NCI-H345 (cell line): ENCODE measurements at regions not wholly inside any gene's neighbourhood (a gene's known extent, or its start where the extent isn't known, plus 50 kb on each side); places are given as distances from the start of the nearest gene placed in this dataset.

Experiments used
- DNase-seq: peaks from one replicate; lab custom pipeline; 2025; lab: John Stamatoyannopoulos, UW

DNA sequence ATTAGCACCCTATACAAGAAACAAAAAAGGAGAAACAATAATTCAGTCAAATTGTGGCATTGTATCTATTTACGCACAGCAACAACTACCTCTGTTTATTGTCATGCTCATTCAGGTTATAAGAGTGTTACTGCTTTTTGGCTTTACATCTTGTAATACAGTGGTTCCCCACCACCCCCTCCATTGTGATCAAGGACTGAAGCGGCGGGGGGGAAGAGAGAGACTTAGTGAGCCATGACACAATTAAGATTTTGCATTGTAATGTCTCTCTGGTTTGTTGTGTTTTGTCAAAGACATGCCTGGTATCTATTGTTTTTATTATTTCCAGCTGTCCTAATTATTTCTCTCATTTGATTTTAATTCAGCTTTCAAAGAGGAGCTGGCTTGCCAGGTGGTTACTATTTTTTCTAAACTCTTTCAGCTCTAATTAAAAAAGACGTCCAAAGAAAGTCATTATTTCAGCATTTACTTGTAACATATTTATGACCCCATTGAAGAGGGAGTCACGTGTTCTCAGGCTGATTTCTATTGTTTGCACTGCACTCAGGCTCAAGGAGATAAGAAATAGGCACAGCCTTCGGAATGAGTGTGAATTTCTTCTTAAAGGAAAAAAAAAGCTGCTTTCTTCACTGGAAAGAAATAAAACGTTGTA, 234.4 kb upstream of the TBL1XR1 start:
- DNase-seq: peak; percentile 5

DNA sequence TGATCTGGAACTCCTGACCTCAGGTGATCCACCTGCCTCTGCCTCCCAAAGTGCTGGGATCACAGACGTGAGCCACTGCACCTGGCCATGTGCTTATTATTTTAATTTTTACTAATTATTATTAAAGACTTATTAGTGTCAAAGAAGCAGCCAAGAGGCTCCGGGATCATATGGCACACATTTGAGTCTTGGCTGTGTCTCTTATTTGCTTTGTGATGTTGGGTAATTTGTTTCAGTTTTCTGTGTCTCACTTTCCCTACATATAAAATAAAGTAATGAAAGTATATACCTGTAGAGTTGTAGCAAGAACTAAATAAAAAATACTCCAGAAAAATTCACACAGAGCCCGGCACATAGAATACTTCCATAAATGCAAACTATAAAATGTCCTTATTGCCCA, 238.0 kb upstream of the TBL1XR1 start:
- no peak for DNase-seq

DNA sequence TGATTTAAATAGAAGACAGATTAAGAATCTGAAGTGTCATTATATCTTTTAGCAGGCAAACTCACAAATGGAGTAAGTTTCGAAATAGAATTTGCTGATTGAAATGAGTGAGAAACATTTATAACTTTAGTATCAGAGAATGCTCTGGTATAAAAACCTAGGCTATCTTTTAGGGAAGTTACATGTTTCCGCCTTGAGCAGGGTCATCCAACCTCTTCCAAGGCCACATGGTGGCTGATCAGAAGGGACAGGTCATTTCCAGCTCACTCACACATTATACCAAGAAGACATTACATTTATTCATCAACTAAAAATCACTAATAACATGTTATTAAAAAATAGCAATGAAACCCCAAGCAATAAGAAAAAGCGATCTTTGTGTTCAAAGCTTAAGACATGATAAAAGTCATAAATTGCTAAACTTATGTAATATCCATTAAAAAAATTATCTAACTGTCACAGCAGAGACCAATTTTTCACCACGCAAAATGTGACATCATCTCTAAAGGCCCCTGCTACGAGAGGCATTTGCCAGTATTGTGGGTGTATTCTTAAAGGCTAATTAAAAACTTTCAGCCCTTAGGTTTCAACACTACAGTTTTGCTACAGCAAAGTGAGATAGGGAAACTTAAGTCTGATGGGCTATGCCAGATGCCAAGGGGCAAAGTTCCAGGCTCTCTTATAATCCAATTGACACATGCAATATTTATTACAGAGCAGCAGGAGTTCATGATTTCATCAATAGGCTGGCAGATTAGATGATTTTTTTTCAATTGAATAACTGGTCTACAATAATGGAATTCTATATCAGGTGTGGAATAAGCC, 240.4 kb upstream of the TBL1XR1 start:
- DNase-seq: no peak

DNA sequence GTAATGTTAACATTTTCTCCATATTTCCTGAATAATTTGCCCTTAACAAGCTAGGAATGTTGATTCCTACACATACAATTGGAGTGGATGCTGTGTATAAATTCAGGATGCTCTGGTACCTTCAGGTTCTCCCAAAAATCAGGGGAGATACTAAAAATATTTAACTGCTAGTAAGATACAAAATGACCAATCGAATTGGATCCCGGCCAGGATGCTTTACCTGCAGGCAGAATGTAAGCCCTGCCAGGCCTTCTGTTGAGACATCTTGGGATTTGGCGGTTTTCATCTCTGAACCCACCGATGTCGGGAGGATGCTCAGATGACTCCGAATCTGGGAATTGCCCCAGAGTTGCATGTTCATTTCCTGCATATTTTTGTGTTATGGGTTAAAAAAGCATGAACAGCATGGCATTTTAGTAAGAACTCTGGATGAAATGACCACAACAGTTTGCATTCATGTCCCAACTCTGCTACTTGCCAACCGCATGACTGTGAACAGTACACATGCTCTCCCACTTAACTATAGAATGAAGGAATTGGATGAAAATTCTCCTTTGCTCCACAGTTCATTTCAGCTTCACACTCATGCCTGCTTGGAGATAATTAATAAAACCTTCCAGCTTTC, 241.4 kb upstream of the TBL1XR1 start:
- DNase-seq: no peak

DNA sequence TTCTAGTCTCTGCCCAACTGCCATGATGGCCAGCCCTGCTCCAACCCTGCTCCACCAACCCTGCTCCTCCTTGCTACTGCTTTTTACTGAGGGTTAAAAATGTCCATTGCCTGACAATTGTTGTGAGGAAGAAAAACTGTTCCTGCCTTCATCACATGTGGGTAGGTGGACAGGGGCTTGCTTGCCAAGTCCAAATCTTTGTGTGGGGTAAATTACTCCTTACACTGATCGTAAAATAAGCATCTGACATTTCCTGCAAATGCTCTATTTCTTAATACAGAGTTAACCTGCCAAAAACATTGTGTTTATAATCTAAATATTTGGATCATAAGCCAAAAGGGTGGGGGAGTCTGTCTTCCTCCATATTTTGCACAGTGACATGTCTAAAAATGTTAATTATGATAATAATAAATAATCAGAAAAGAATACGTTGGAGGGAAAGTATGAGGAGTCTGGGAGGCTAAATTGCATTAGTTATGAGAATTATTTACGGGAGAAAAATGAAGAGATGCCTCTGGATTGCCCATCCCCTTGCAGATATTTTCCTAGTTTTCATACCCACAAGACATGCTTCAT, 242.5 kb upstream of the TBL1XR1 start:
- no peak for DNase-seq

DNA sequence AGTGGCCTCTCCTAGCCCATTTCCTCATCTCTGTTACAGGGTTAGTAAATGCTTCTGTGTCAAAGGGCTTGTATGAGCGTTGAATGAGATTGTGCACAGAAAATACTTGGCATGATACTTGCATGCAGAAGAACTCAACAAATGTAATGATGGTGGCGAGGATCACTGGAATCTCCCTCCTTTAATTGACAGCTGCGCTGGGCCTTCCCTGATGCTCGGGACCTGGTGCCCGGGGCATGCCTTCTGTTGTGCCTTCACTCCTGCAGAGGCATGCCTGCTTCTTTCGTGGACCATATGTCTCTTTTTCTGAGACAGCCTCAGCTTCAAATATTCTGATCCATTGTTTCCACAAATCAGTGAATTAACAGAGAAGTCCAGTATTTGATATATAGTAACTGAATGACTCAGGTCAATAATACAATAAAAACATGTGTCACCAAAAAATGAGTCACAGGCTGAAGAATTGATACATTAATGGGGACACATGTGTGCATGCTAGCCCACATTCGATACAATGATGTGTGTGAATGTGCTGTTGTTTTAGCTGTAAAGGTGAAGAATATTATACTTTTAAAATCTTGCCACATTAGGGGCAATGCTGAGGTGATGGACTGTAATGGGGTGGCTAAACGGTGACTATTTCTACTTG, 243.3 kb upstream of the TBL1XR1 start:
- no peak for DNase-seq

DNA sequence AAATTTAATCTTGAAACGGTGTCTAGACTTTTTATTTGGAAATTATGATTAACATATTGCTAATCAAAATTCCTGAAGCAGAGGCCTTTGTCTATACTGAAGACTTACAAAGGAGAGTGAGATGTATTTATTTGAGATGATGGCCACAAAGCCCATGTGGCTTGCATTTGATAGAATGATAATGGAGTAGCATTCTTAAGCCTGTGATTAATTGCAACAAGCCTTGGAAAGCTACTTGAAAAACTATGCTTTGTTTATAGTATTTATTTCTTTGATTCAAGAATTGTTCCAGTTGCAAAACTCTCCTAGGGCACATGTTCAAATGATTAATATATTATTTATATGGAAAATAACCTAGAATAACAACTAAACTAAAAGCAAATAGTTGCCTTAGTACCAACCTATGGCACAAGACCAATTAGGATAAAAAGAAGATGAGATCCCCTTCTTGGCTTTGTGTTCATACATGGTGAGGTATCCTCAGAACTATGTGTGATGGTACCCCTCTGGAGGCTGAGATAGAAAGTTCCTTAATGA, 244.1 kb upstream of the TBL1XR1 start:
- DNase-seq: no peak

DNA sequence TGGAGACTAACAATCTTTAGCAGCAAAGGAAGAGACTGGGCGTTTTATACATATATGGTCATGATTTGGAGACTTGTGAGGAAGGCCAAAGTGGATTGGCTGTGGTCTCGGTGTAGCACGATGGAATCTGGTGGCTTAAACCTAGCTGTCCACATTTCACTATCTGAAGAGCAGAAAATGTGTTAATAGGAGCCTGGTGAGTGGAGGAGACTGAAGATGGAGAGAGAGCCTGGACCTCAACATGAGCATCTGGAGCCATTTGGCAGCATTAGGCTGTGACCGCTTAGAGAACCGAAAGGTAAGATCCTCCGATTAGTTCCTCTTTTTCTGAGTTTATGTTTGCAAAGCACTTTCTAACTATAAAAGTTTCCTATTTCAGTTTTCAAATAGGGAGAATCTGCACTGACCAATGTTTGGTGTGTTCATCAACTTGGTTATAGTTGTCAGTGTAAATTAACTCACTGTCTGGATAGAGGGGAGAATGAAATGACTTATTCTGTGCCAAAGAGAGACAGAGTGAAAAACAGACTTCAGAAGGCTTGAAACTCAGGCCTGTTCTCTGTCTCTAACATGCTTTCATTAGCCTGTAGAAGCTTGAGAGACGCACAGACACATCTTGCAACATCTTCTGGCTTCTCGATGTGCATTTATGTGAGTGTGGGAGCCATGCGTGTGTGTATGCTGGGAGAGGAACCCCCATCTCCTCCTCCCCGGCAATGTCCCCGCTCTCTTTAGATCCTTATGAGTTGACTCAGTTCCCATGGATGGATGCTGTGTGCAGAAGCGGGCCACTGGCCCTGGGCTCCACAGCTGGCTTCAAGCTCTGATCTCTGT, 244.7 kb upstream of the TBL1XR1 start:
- no peak for DNase-seq

DNA sequence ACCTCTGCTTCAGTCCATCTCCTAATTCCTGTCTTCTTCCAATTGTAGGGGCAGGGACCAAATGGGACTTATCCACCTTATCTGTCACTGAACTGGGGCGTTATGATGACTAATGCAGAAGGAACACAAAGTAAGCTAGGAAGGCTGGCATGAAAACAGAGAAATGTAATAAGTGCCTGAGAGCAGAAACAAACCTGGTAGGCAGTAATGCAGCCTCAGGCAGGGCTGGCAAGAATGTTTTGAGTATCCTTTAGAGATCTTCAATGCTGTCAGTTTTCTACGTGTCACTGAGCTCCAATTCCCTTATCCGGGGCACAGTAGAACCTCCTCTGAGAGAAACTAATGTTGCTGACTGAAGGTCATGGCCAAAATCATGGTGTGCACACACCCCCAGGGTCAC, 246.2 kb upstream of the TBL1XR1 start:
- no peak for DNase-seq

DNA sequence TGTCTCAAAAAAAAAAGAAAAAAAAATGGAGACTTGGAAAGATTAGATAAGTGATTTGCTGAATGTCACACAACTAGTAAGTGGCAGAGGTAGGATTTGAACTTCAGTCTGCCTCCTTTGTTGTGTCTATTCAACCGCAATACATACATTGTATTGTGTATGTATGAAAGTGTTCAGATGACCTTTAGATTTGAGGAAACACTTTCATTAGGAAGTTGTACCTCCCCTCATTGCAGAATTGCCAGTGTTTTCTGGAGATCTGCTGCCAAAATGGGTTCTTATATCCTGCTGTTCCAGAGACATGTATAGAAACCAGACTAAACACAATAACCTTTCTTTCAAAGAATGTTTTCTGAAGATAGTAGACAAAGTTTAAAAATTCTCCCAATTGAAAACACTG, 247.4 kb upstream of the TBL1XR1 start:
- DNase-seq: no peak

DNA sequence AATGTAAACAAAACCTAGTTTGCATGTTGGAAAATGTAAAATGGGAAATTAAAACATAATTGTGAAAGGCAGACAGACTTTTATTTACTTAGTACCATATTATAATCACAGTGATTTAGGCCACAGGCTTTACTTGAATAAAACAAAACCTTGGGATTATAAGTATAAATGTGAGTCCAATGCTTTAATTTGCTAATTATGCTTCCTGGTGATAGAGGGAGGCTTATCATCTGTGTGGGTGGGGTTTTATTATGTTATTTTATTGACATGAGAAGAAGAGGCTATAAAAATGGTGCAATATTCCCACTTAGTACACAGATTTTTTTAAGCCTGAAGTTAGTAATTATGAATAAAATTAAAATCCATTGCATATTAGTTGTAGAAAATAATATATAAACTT, 248.3 kb upstream of the TBL1XR1 start:
- DNase-seq: no peak

DNA sequence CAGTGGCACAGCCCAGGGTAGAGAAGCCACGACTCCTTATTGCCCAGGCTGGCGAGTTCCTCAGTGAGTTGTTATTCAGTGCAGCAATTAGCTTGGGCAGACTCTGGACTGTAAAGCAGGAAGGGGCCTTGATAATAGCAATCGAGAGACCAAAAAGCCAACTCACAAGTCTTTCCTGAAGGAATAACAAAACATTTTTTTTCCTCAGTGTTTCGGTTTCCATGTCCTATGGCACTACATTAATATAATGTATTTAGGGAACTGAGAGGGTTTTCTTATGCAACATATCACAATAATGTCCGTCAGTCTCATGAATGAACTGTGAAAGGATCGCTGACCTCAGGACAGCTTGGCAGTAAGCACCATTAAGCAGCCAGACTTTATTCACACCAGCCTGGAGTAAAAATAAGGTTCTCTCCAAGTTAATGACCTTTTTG, 248.9 kb upstream of the TBL1XR1 start:
- no peak for DNase-seq

DNA sequence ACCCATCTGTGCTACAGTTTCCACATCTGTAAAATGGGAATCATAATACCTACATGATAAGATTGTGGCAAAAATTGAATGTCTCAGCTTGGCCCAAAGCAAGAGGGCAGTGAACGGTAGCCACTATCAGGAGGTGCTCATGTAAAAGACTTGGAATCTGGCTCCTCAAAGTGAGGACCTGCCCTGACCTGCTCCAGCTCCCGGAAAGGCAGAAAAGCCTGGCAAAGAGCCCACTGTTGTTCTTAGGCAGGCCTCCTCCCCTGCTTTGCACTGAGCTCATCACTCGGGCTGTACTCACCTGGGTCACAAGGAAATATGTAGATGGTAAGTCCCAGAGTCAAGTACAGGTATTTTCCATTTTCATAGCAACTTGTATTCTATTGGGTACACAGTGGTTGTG, 250.7 kb upstream of the TBL1XR1 start:
- peak; percentile 0 for DNase-seq

DNA sequence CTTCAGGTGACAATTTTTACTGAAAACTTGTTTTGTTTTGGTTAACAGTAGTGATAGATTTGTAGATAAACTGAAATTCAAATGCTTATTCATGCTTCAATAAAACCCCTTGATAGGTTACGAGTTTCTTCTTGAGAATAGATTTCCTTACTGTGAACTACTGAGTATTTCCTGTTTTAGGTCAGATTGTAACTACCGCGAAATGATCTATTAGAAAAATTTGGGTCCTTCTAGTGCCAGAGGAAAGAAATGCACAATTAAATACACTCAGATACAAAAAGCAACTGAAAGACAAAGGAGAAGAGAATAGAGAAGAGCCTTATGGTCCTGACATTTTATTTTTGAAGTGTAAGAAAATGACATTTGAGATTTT, 251.7 kb upstream of the TBL1XR1 start:
- DNase-seq: no peak

DNA sequence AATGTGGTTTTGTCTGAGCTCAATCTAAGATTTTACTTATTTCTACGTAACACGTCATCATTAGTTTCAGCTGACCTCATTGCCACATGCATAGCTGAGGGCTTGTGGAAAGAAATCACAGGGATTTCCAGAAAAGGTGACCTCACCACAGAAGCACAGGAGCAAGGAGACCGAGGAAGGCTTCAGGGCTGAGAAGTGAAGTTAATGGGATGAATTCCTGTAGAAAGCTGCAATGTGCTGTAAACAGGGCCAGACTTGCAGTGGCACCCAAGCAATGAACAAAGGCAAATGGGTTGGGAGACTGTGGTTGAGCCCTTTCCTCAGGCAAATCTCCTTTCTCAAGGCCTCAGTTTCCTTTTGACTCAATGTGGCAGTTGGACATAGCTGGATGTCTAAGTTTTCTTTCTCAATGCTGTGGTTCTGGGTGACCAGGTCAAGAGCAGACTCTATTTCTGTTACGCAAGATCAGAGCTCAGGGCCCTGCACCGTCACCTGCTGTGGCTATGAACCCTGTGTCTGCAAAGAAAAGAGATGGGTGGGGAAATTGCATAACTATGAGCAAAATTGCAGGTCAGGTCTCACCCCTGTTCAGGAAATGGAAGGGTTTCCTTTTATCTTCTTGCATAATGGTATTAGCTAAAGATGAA, 252.2 kb upstream of the TBL1XR1 start:
- no peak for DNase-seq

DNA sequence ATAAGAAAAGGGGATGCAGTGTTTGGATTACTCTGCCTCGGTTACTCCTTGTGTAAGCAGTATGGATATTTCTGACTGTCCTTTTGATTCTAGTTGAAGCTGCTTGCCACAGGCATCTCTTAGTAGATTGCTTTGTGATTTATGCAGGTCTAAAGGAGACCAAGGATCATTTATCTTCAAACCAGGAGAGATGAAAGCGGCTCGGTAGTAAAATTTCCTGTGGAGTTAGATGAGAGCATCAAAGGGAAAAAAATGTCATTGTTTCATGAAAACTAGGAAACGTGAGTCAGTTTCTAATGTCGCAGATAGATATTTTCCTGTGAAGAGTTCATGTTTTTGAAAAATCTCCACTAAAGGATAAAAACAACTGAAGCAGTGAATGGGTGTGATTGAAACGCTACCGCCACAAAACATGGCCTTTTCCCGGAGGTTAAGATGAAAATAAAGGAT, 254.0 kb upstream of the TBL1XR1 start:
- DNase-seq: no peak

DNA sequence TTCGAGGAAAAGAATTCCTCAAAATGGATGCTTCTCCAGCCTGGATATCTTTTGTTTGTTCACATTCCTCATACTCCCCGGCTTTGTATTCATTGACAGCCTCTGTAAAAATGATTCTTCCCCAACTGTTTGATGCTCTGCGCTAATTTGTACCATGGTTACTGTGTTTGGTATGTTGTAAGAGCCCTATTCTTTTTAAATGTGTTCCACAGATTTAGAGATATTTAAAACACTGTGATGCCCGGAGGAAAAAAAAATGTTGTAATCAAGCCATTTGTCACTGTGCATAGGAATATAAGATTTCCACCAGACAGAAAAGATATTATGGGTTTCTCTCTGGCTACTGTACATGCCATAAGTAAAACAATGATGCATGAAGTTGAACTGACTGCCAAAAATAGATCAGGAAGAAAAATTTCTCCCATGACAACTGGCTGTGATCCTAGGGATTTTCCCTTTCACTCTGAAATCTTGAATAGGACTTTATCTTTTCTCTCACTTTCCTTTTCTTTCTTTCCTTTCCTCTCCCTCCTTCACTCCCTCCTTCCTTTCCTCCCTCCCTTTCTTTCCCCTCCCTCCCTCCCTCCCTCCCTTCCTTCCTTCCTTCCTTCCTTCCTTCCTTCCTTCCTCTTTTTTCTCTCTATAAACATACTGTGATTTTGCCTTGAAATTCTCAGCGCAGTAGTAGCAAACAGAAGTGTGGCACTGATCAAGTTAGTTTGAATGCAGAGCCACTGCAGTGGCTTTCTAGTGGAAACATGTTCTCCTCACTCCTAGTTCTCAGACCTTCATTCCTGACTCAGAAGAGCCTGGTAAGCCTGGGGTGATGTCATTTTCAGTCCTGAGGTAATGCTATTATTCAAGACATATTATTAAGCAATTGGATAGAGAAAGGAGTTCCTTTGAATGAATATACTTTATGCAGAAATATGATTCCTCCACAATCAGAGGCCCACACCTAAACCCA, 254.9 kb upstream of the TBL1XR1 start:
- no peak for DNase-seq

DNA sequence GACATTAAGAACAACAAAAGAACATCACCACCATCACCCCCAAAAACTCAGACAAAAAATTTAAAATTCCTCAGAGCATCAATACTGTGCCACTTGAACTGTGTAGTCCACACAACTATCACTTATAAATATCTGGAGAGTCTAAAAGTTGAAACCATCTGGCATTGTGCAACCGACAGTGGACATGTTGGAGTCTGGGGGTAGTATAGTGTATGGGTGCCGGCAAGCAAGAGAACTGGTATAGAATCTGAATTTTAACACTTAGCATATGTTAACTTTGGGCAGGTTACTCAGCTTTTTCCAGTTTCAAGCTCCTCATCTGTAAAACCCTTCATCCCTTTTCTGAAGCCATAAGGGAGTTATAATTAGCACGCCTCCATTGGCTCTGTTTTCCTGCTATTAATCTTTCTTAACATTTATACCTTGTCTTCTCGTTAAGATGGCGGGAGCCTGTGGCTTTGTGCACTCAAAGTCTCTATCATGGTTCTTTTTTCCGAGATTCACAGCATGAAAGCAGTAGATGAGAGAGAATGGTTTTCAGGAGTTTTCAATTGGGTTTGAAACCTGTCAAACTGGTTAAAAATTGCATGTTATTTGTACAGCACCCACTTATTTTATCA, 255.7 kb upstream of the TBL1XR1 start:
- DNase-seq: no peak

DNA sequence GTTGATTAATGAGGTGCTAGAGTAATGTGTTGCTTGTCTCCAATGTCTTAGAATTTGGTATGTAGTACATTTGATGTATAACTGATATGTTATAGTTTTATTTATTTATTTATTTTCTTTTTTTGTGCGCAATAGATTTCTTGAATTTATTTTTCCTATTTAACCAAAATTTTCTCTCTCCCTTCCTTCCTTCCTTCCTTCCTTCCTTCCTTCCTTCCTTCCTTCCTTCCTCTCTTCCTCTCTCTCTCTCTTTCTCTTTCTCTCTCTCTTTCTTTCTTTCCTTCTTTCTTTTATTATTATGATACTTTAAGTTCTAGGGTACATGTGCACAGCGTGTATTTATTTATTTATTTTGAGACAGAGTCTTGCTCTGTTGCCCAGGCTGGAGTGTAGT, 256.2 kb upstream of the TBL1XR1 start:
- DNase-seq: no peak
